Activated CD4-positive, alpha-beta T cell treated with anti-CD3 and anti-CD28 coated beads, Interleukin-2, Interleukin-6, amounts not matched to agents 100 ng/mL and 50 ng/mL, durations not matched to agents 16 hours and 8 hours (primary cell): ENCODE measurements at regions not wholly inside any gene's neighbourhood (a gene's known extent, or its start where the extent isn't known, plus 50 kb on each side); places are given as distances from the start of the nearest gene placed in this dataset.
"Not testable (repeated sequence)": the region's sequence is repeated elsewhere in the genome, so short reads cannot be mapped to it uniquely, and the experiment has no call there.

Experiments used
- DNase-seq: peaks from one replicate; pipeline ENCODE4 v3.0.0-alpha.2; 2020

- DNase-seq: no peak
These were observed 290.5 kb upstream of the FBXO33 start for GRCh38 chr14:39722547-39723273.

- DNase-seq: no peak
These were observed 284.8 kb upstream of the FBXO33 start for GRCh38 chr14:39716987-39717570.

DNA sequence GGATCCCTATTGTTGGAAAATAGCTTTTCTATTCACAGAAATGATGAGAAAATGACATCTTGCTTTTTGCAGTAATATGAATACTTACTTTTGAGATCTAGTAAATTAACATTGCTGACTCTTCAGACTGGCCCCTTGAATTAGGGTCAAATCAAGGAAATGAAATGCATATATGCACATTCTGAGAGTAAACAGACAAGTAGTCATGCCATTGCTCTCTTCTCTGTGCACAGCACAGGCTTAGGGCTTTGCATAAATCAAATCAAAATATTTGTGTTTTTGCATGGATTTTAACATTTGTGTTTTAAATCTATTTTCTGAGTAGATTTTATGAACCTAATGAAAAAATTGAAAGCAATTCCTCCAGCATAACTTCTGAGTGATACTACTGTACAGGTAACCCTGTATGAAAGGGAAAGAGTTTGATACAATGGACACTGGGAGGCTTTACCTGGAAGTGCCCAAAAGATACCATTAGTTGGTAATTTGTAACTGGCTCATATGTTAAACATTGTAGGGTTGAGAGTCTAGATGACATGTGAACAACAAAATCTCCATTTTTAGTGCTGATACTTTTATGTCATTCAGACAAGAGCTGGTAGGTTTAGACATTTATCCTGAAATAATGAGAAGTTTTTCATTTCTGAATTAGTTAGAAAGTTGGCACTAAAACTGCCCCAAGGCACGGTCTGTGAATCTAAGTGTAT lies 280.2 kb upstream of the FBXO33 start:
- DNase-seq: no peak

- no peak for DNase-seq
These were observed 272.4 kb upstream of the FBXO33 start for GRCh38 chr14:39704594-39704993.

DNA sequence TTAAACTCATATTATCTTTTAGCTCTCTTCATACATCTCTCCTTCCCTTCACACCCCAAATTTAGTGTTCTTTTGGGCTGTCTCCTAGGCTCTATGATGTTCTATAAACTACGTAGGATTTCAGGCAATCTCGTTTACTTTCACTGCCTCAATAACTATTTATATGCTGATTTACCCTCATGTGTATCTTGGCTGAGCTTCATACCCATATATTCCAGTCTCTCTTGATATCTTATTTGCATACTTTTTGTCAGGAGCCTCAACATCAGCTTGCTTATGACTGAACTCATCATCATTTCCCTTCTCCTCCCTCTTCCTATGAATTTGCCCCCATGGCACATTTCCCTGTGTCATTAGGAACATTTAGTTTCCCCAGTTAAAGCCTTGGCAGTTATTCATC lies 262.1 kb upstream of the FBXO33 start:
- no peak for DNase-seq

GRCh38 chr14:39683691-39684260 lies 251.5 kb upstream of the FBXO33 start:
- no peak for DNase-seq

- DNase-seq: no peak
These were observed 250.3 kb upstream of the FBXO33 start for GRCh38 chr14:39682582-39682981.

- DNase-seq: no peak
These were observed 249.7 kb upstream of the FBXO33 start for GRCh38 chr14:39681782-39682399.

GRCh38 chr14:39680777-39681176 lies 248.5 kb upstream of the FBXO33 start:
- no peak for DNase-seq

DNA sequence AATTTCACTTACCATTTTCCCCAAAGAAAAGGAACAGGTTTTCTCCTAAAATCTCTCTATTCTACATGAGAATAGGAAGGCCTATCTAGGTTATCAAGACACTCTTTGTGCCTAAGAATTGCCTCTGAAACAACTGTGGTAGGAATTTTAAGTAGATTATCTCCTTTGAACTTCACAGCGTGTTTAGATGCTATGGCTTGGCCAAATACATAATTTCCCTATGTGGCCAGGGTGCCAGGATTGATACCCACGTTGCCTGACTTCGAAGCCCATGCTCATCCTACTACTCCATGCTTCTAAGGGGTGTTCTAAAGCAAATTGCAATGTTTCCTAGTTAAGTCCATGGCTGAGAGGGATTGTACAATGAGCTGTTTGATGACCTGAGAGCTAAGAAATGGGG lies 241.5 kb upstream of the FBXO33 start:
- no peak for DNase-seq

DNA sequence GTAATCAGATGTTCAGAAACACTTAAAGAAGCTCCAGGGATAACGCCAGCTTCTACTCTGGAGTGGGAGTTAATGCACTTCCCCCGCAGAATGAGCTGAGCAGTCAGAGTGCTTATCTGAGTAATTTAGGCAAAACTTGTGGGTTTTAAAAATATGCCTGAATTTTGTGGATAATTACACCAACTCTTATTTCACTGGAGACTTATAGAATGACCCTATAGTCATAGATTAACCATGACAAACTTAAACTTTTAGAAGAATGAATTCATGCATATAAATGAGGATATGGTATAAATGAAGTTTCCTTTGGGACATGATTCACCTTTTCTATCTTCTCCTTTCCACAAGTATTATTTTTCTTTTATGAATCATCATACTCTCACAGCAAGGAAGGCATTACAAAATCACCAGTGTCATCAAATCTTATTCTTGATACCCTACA lies 241.1 kb upstream of the FBXO33 start:
- DNase-seq: no peak

DNA sequence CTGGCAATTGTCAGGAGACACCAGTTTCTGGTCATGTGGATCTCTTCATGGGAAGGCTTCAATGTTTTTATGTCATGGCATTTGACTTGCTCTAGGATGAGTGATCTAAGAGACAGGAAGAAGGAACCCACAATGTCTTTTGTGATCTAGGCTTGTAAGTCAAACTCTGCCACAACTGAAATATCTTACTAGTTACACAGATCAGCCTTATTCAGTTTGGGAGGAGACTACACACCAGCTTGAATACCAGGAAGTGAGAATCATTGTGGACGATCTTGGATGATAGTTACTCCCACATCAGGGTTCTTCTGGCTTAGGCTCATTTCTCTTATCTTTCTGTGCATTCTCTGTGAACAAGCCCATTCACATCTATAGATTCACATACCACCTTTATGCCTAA lies 236.2 kb upstream of the FBXO33 start:
- no peak for DNase-seq

DNA sequence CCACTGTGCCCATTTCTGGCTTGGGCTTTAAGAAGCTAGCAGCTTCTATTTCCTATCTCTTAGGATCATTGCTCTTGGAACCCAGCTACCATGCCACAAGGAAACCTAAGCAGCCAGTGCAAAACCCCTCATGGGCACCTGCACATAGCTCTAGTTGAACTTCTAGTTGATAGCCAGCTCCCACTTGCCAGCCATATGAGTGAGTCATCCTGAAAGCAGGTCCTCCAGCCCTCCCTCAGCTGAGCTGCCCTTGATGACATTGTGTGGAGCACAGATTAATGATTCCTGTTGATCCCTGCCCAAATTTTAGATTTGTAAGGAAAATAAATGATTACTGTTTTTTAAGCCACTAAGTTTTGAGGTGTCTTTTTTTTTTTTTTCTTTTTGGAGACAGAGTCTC lies 234.2 kb upstream of the FBXO33 start:
- no peak for DNase-seq

- DNase-seq: no peak
These were observed 232.8 kb upstream of the FBXO33 start for GRCh38 chr14:39665075-39665475.

- no peak for DNase-seq
These were observed 232.4 kb upstream of the FBXO33 start for GRCh38 chr14:39664646-39665045.

GRCh38 chr14:39641224-39641623 lies 209.0 kb upstream of the FBXO33 start:
- DNase-seq: no peak

DNA sequence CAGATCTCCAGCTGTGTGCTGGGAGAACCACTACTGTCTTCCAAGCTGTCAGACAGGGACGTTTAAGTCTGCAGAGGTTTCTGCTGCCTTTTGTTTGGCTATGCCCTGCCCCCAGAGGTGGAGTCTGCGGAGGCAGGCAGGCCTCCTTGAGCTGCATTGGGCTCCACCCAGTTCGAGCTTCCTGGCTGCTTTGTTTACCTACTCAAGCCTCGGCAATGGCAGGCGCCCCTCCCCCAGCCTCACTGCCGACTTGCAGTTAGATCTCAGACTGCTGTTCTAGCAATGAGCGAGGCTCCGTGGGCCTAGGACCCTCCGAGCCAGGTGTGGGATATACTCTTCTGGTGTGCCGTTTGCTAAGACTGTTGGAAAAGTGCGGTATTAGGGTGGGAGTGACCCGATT lies 206.8 kb upstream of the FBXO33 start:
- not testable (repeated sequence) for DNase-seq

DNA sequence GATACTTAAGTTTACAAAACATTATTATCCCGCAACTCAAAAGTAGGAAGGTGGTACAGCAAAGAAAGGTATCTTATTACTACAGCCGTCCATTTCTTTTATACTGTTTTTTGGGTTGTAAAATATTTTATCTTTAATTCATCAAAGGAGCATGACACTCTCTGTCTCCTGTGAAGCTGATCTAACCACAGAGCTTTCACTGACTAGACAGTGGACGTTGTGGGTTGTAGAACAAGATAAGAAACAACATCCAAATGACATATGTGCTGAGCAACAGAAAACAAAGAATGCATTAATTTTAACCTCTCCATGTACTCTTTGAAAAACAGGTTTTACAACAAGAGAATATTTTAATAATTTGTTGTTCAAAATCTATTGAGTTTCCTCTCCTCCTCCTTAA lies 195.9 kb upstream of the FBXO33 start:
- no peak for DNase-seq

- DNase-seq: no peak
These were observed 194.7 kb upstream of the FBXO33 start for GRCh38 chr14:39626589-39627576.

GRCh38 chr14:39621678-39622077 lies 189.4 kb upstream of the FBXO33 start:
- DNase-seq: no peak

DNA sequence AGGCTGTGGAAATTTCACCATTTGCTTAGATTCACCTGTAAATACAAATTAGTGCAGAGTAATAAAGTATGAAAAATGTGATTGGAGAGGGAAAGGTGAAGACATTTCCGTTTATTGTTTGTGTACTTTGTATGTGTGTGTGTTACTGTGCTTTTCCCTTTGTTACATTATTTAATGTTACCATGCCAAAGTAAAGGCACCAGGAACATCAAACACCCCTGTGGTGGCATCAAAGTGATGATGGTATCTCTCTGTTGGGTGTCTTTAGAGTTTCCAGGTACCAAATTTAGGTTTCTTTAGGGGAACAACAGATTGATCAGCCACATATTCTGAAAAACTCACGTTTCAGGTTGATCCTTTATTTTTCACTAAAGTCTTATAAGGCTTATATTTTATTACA lies 189.0 kb upstream of the FBXO33 start:
- DNase-seq: no peak

- no peak for DNase-seq
These were observed 185.3 kb upstream of the FBXO33 start for GRCh38 chr14:39617537-39617936.
